ENCODE measurements at regions not wholly inside any gene's neighbourhood (a gene's known extent, or its start where the extent isn't known, plus 50 kb on each side); places are given as distances from the start of the nearest gene placed in this dataset.

GRCh38 chr5:31048282-31049270 lies 144.9 kb upstream of the CDH6 start:
- no peaks in the 10 kb centered on the region for H3K27me3 ChIP-seq
- TF ChIP-seq CTCF (IDR thresholded peaks at IDR 0.05) (no peak), EP300 (IDR thresholded peaks at IDR 0.05) (no peak), POLR2A (IDR thresholded peaks at IDR 0.05) (no peak), POLR2AphosphoS5 (IDR thresholded peaks at IDR 0.05) (no peak)
- H3K36me3 ChIP-seq: no peaks in the 10 kb centered on the region
- H3K9me3 ChIP-seq: no peaks in the 10 kb centered on the region
- H3K4me3 ChIP-seq: no peak overlapping the region
- H3K27ac ChIP-seq: no peak overlapping the region
- DNase-seq (ENCODE audit: low spot score in 2 of 2): no peak
- no peaks in the 10 kb centered on the region for H3K4me1 ChIP-seq
- WGBS: 50% methylated on average over 8 of the region's 8 CpGs

DNA sequence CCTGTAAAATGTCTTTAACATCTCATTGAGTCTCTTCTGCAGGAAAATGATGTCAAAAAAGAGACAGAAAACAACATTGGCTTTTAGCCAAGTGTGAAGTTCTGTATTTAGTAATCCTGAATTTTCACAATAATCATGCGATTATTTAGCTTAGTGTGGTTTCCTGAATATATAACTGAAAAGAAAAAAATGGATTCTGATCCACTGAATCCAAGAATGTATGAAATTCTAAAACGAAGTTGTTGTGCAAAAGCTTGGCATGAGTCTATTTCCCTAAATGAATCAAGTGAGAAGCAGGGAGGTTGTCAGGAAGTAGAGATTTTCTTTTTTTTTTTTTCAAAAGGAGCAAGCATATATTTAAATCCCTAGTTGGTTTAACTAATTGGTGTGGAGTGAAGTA lies 145.9 kb upstream of the CDH6 start:
- Histone ChIP-seq H3K36me3 (no peaks in the 10 kb centered on the region), H3K27ac (no peak overlapping the region), H3K4me1 (no peaks in the 10 kb centered on the region), H3K4me3 (no peak overlapping the region), H3K27me3 (no peaks in the 10 kb centered on the region), H3K9me3 (no peaks in the 10 kb centered on the region)
- TF ChIP-seq POLR2A (IDR thresholded peaks at IDR 0.05): no peak
- no peak for TF ChIP-seq CTCF (IDR thresholded peaks at IDR 0.05)
- no peak for TF ChIP-seq POLR2AphosphoS5 (IDR thresholded peaks at IDR 0.05)
- no peak for TF ChIP-seq EP300 (IDR thresholded peaks at IDR 0.05)
- no peak for DNase-seq (ENCODE audit: low spot score in 2 of 2)
- 26% methylated on average over 2 of the region's 2 CpGs for WGBS

GRCh38 chr5:31047007-31047406 lies 146.5 kb upstream of the CDH6 start:
- H3K27ac ChIP-seq: no peak overlapping the region

DNA sequence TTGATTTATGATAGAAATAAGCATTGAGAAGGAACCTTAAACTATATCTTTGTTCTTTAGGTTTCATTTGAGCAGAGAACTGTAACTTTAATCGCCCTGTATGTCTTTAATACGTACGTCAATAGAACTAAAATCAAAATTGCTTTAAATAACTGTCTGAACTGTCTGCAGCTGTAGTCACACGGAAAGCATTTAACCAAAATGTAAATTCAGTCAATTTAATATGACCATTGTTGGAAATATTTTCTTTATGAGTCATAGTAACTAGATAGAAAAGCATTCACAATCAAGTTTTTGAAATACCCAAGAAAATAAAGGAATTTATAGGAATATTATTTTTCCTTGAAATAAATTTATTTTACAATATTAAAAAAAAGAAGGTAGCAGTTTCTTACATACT lies 157.1 kb upstream of the CDH6 start:
- no peak for DNase-seq (ENCODE audit: low spot score in 2 of 2)
- peaks cover 7% of the 10 kb centered on the region for H3K9me3 ChIP-seq
- H3K4me1 ChIP-seq: no peaks in the 10 kb centered on the region
- H3K4me3 ChIP-seq: no peak overlapping the region
- no peaks in the 10 kb centered on the region for H3K36me3 ChIP-seq
- no peak for TF ChIP-seq CTCF (IDR thresholded peaks at IDR 0.05)
- H3K27ac ChIP-seq: no peak overlapping the region
- 62% methylated on average over 4 of the region's 4 CpGs for WGBS
- no peaks in the 10 kb centered on the region for H3K27me3 ChIP-seq

More at GRCh38 chr5:31047007-31047406, 146.5 kb upstream of the CDH6 start:
- Histone ChIP-seq H3K4me3 (no peak overlapping the region), H3K4me1 (no peaks in the 10 kb centered on the region), H3K27me3 (no peaks in the 10 kb centered on the region), H3K9me3 (peaks cover 3% of the 10 kb centered on the region), H3K36me3 (no peaks in the 10 kb centered on the region)
- DNase-seq (ENCODE audit: low spot score in 2 of 2): no peak
- WGBS: 72% methylated on average over 5 of the region's 5 CpGs
- TF ChIP-seq POLR2AphosphoS5 (IDR thresholded peaks at IDR 0.05) (no peak), POLR2A (IDR thresholded peaks at IDR 0.05) (no peak), EP300 (IDR thresholded peaks at IDR 0.05) (no peak), CTCF (IDR thresholded peaks at IDR 0.05) (no peak)

DNA sequence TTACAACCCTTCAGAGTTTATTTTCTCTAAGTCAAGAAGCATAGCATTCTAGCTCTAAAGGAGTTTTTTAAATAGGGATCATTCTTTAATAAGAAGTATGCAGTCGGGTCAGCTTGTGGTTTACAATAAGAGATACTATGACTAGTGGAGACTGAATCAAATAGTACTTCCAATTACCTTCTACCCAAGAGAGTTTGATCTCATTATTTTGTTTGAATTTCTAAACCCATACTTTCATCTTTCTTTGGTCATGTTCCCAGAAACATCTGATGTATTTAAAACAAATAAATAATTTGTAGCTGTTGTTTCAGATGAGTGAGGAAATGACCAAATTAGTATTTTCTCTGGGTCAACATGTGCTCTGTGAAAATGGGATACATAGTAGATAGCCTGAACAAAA lies 160.2 kb upstream of the CDH6 start:
- no peak for DNase-seq (ENCODE audit: low spot score in 2 of 2)
- H3K27ac ChIP-seq: no peak overlapping the region
- H3K4me3 ChIP-seq: no peak overlapping the region
- H3K36me3 ChIP-seq: no peaks in the 10 kb centered on the region
- no peaks in the 10 kb centered on the region for H3K27me3 ChIP-seq
- WGBS: 86% methylated on average over 1 of the region's 1 CpG
- TF ChIP-seq CTCF (IDR thresholded peaks at IDR 0.05) (no peak), EP300 (IDR thresholded peaks at IDR 0.05) (no peak), POLR2AphosphoS5 (IDR thresholded peaks at IDR 0.05) (no peak), POLR2A (IDR thresholded peaks at IDR 0.05) (no peak)
- no peaks in the 10 kb centered on the region for H3K4me1 ChIP-seq
- no peaks in the 10 kb centered on the region for H3K9me3 ChIP-seq
